Retinal pigment epithelial cell (primary cell): ENCODE measurements at regions not wholly inside any gene's neighbourhood (a gene's known extent, or its start where the extent isn't known, plus 50 kb on each side); places are given as distances from the start of the nearest gene placed in this dataset.

ENCODE experiments used
- DNase-seq: peaks from one replicate; pipeline ENCODE4 v3.0.0-alpha.2; 2010; ENCODE audit warnings: low read depth
- H3K4me3 ChIP-seq: 2 replicates; pipeline ENCODE4 v1.5.1; 2011; ENCODE audit warnings: mild to moderate bottlenecking, low read length, control low read depth, moderate library complexity
- TF ChIP-seq, protein P1 (sequence below): conservative IDR thresholded peaks from 2 replicates; pipeline ENCODE4 v1.5.1; 2011; ENCODE audit warnings: low read depth, low read length, control low read depth, inconsistent platforms

DNA sequence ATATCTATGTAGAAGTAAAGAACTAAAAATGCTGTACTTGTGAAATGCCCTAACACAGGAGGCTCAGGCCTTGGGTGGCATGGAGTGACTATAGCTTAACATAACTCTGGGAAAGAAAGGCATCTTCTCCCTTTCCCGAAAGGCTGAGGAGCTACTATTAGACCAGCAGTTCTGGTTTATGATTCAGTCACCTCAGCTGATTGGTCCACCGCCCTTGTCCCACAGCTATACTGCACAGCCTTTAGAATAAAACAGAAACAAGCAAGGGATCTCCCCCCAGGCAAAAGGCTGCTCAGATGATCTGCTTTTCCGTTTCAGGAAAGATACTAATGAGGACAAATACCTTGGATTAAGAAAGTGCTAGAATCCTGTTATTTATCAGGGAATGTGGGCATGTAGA, 171.3 kb downstream of the SNCA start:
- TF ChIP-seq, protein P1, sequence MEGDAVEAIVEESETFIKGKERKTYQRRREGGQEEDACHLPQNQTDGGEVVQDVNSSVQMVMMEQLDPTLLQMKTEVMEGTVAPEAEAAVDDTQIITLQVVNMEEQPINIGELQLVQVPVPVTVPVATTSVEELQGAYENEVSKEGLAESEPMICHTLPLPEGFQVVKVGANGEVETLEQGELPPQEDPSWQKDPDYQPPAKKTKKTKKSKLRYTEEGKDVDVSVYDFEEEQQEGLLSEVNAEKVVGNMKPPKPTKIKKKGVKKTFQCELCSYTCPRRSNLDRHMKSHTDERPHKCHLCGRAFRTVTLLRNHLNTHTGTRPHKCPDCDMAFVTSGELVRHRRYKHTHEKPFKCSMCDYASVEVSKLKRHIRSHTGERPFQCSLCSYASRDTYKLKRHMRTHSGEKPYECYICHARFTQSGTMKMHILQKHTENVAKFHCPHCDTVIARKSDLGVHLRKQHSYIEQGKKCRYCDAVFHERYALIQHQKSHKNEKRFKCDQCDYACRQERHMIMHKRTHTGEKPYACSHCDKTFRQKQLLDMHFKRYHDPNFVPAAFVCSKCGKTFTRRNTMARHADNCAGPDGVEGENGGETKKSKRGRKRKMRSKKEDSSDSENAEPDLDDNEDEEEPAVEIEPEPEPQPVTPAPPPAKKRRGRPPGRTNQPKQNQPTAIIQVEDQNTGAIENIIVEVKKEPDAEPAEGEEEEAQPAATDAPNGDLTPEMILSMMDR, result no peak
- DNase-seq, result no peak
- no peak overlapping the region for H3K4me3 ChIP-seq

DNA sequence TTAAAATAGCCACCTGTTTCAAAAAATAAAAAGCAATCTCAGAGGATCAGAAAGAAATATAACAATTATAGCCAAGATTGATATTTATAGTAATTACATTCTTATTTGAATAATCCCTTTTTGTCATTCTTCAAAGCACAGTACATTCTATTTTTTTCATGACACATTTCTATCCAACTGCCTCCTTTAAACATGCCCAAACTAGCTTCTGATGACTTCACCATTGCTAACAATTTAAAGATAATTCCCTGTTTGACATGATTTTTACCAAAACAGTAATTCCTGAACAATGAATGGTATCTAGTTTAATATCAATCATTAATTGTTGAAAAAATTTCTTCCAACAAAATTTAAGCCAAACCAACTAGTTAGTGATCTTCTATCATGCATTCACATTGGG, 172.4 kb downstream of the SNCA start:
- no peak overlapping the region for H3K4me3 ChIP-seq
- TF ChIP-seq, protein P1, result no peak

DNA sequence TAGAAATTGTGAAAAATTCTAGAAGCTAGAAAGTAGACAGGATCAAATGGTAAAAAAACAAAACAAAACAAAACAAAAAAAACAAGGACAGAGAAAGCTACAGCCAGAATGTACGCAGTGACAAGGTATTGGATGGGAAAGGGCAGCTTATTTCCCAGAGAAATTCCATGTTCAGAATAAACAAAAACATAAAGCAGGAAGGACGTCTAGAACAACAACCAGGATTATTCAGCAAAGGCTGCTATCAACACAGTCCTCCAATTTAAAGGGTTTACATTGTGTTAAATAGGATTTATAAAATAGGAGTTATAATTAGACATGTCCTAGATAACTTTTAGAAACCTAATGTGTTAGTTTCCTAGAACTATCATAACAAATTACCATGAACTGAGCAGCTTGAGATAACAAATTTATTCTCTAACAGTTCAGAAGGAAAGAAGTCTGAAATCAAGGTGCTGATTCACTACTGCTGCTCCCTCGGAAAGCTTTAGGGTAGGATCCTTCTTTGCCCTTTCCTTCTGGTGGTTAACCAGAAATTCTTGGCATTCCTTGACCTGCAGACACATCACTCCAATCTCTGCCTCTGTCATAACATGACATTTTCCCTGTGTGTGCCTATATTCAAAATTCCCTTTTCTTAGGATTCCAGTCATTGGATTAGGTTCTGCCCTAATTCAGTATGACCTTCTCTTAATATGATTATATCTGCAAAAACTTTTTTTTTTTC, 175.6 kb downstream of the SNCA start:
- peak; percentile 49 for DNase-seq

More for the DNA sequence above, 172.4 kb downstream of the SNCA start:
- no peak for DNase-seq

DNA sequence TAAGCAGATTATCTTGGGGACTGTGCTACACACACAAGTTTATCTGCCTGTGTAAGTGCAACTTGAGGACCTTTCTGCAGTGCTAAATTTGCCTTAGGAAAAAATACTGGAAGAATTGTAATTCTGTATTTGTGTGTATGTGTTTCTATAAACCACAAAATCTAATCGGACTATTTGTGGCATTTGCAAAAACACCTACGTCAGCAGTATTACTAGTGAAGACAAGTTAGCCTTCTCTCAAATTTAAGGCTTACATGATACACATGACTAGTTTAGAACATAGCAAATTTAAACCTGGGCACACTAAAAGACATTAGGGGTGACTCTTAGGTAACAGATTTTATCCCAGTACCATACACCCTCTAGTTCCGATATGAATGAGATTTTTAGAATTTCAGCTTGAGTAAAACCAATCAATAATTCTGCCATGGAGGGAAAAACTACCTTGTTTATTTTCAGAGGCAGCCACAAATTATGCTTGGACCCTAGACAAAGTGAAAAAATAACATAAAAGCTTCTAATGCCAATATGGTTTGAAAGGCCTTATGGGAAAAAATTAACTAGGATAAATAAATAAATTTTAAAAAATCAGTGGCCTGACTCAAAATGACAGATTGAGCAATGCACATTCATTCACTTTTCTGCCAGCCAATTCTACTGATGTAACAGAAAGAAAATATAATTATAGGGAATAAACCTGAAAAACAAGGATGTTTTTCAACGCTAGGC, 176.4 kb downstream of the SNCA start:
- DNase-seq, result no peak
- no peak overlapping the region for H3K4me3 ChIP-seq
- TF ChIP-seq, protein P1, result no peak

More for the DNA sequence above, 175.6 kb downstream of the SNCA start:
- TF ChIP-seq, protein P1, result no peak
- no peak overlapping the region for H3K4me3 ChIP-seq

DNA sequence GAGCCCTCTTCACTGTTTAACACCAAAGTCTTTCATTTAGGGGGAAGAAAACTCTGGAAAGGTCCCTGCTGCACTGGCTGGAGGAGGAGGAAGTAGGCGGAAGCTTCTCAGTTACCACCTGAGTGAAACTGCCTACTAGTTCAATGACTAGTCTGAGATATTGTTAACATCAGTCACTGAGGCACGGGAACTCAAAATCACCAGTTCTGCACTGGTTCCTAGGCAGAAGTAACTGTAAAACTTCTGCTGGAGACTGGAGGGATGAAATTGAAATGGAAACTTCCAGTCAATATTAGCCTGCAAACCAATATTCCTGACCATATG, 178.3 kb downstream of the SNCA start:
- no peak overlapping the region for H3K4me3 ChIP-seq
- no peak for DNase-seq
- TF ChIP-seq, protein P1, result no peak

DNA sequence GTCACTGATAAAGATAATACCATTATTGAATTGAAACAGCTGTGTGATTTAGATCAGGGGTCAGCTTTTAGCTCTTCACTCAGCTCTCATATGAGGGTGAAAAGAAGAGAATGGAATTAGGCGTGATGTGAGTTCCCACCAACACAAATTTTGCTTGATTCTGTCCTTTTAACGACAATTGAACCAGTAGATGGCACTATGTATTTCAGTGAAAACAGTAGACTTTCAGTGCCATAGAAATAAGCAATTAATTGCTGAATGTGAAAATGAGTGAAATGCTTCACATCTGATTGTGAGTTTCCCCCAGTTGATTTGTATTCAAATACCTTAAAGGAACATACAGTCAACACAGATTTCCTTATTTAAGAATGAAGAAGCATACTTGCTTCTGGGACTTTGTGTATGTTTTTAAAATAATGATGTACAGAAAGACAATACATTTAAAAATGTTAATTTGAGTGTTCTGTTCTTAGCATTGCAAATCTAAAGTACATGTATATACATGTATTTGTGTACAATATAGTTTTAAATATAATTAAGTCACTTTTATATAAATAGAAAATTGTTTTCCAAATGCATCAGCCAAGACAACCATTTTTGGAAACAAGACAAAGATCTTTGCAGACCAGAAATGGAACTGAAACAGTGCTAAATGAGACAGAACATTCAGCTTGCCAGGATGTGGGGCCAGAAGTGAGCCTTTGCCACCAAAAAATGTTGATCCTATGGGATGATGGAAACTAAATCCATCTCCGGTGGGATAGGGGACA, 178.8 kb downstream of the SNCA start:
- TF ChIP-seq, protein P1, result peak; percentile 55
- no peak for DNase-seq
- H3K4me3 ChIP-seq, result no peak overlapping the region
